SJCRH30 (cell line): ENCODE measurements at regions not wholly inside any gene's neighbourhood (a gene's known extent, or its start where the extent isn't known, plus 50 kb on each side); places are given as distances from the start of the nearest gene placed in this dataset.

Source experiments
- DNase-seq, 2 experiments: peaks; one replicate each; pipeline ENCODE4 v3.0.0-alpha.2; 2015 to 2020
- H3K27ac ChIP-seq: fragments of 250-450 bp; sonication (Bioruptor Pico); 2 replicates; pipeline ENCODE4 v1.5.1; 2020; ENCODE audit warnings: mild to moderate bottlenecking, moderate library complexity
- H3K27me3 ChIP-seq: fragments of 250-450 bp; sonication (Bioruptor Pico); 2 replicates; pipeline ENCODE4 v1.5.1; 2020; ENCODE audit warnings: mild to moderate bottlenecking, moderate library complexity
- H3K36me3 ChIP-seq: fragments of 250-450 bp; sonication (Bioruptor Pico); 2 replicates; pipeline ENCODE4 v1.5.1; 2020; ENCODE audit warnings: mild to moderate bottlenecking, moderate library complexity
- H3K4me1 ChIP-seq: fragments of 250-450 bp; sonication (Bioruptor Pico); 2 replicates; pipeline ENCODE4 v1.5.1; 2020; ENCODE audit warnings: mild to moderate bottlenecking, moderate library complexity
- H3K4me3 ChIP-seq: fragments of 250-450 bp; sonication (Bioruptor Pico); 2 replicates; pipeline ENCODE4 v1.5.1; 2020; ENCODE audit warnings: mild to moderate bottlenecking, moderate library complexity
- H3K9me3 ChIP-seq: fragments of 250-450 bp; sonication (Bioruptor Pico); replicated peaks from 2 replicates; pipeline ENCODE4 v1.5.1; 2020; ENCODE audit warnings: mild to moderate bottlenecking, moderate library complexity

DNA sequence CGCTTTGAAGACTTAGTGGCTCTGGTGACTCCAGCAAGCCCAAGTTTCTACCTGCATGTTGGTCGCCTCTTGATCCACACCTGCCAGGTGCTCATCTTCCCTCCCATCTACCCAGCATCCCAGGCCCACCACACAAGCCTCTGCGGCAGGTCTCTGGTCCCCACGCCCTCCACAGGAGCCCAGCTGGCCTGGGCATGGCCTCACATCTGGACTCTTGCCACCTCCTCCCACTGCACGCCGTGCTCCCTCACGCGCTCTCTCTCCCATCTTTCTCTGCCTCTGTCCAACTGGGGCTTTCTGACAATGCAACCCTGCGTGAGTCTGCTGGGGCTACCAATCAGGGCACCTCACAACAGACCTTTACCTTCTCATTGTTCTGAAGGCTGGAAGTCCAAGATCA, 50.2 kb upstream of the FGFR2 start:
- no peak for DNase-seq
- no peaks in the 10 kb centered on the region for H3K9me3 ChIP-seq
- H3K27me3 ChIP-seq, result no peaks in the 10 kb centered on the region

DNA sequence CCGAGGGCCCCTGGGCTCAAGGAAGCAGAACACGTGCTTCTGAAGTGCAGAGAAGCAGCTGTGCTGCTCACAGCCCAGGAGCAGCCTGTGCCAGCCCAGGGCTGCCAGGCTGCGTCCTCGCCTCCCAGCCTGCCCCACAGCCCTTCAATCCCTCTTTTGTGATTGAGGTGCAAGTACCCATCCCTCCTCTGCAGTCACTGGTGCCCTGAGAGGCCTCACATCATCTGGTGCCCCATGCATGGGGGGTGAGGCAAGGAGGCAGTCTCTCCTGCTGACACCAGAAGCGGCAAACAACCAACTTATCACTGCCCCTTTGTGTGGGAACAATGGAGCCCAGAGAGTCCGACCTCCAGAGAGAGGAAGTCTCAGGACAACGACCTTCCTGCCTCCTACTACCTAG, 49.8 kb upstream of the FGFR2 start:
- no peak overlapping the region for H3K27ac ChIP-seq
- DNase-seq, result no peak
- H3K27me3 ChIP-seq, result no peaks in the 10 kb centered on the region
- H3K36me3 ChIP-seq, result no peaks in the 10 kb centered on the region
- H3K9me3 ChIP-seq, result no peaks in the 10 kb centered on the region
- H3K4me3 ChIP-seq, result no peak overlapping the region
- H3K4me1 ChIP-seq, result peaks cover 5% of the 10 kb centered on the region; the same call in 1 of the 2 replicates

More for the DNA sequence above, 50.2 kb upstream of the FGFR2 start:
- Histone ChIP-seq H3K27ac (no peak overlapping the region), H3K4me3 (no peak overlapping the region), H3K4me1 (peaks cover 5% of the 10 kb centered on the region; the same call in 1 of the 2 replicates), H3K36me3 (no peaks in the 10 kb centered on the region)
